Spleen (tissue), 11 donors: ENCODE measurements at regions not wholly inside any gene's neighbourhood (a gene's known extent, or its start where the extent isn't known, plus 50 kb on each side); places are given as distances from the start of the nearest gene placed in this dataset.
"Not testable (repeated sequence)": the region's sequence is repeated elsewhere in the genome, so short reads cannot be mapped to it uniquely, and the experiment has no call there.

Experiments
- DNase-seq: peaks from one replicate; pipeline ENCODE4 v3.0.0-alpha.2; 2020
- H3K27ac ChIP-seq, 8 donors: fragments of 200-600 bp; sonication (generic) in 7 of 8; 1 replicate in 4 of 8; 2 replicates in 4 of 8; pipeline versions ENCODE4 v1.5.0 to v1.8.0; 2016 to 2021; ENCODE audit warnings: inconsistent platforms in 4 of 8, mild to moderate bottlenecking in 4 of 8, moderate library complexity in 1 of 8
- H3K27me3 ChIP-seq, 7 donors: fragments of 200-600 bp; sonication (generic) in 6 of 7; replicated peaks in 1 of 7; 1 replicate in 4 of 7; 2 replicates in 3 of 7; pipeline versions ENCODE4 v1.5.0 to v1.8.0; 2016 to 2021; ENCODE audit warnings: inconsistent platforms in 3 of 7, mild to moderate bottlenecking in 1 of 7
- H3K36me3 ChIP-seq, 6 donors: fragments of 200-600 bp; sonication (generic) in 5 of 6; 1 replicate in 4 of 6; 2 replicates in 2 of 6; pipeline versions ENCODE4 v1.5.0 to v1.8.0; 2016 to 2021; ENCODE audit warnings: inconsistent platforms in 2 of 6
- H3K4me1 ChIP-seq, 6 donors: fragments of 200-600 bp; sonication (generic) in 5 of 6; 1 replicate in 3 of 6; 2 replicates in 3 of 6; pipeline versions ENCODE4 v1.5.0 to v1.8.0; 2016 to 2021; ENCODE audit warnings: inconsistent platforms in 3 of 6
- H3K4me3 ChIP-seq, 8 donors: fragments of 200-600 bp; sonication (generic) in 7 of 8; 1 replicate in 4 of 8; 2 replicates in 4 of 8; pipeline versions ENCODE4 v1.5.0 to v1.8.0; 2016 to 2021; ENCODE audit warnings: inconsistent platforms in 4 of 8, mild to moderate bottlenecking in 4 of 8, moderate library complexity in 2 of 8
- H3K9me3 ChIP-seq, 8 donors: fragments of 200-600 bp; sonication (generic) in 7 of 8; 1 replicate in 4 of 8; 2 replicates in 4 of 8; pipeline versions ENCODE4 v1.5.0 to v1.8.0; 2016 to 2021; ENCODE audit warnings: inconsistent platforms in 4 of 8
- POLR2A ChIP-seq, 3 donors: fragments of 450-650 bp; IDR thresholded peaks; one replicate each; pipeline ENCODE4 v1.5.1; 2017; ENCODE audit warnings: antibody characterized with exemption in 3 of 3, mild to moderate bottlenecking in 1 of 3
- POLR2AphosphoS5 ChIP-seq, 3 donors: sonication (generic); formaldehyde crosslinking; IDR thresholded peaks; one replicate each; pipeline ENCODE4 v1.5.1; 2017; ENCODE audit warnings: antibody characterized with exemption in 3 of 3
- WGBS, 5 donors: extraction: QIAGEN DNeasy Blood & Tissue Kit in 3 of 5; methylation state at CpG; one replicate each; pipeline versions ENCODE4 v1.1.5 to v1.1.7; 2013 to 2018; 5-methylcytosine and 5-hydroxymethylcytosine counted together
- intact Hi-C: fragments of 100-400 bp; cut with DNase I; formaldehyde crosslinking; loops from one replicate; pipeline ENCODE4 v1.15.0; 2023; ENCODE audit warnings: low total_unique reads
- TF ChIP-seq, protein P1 (sequence below), 11 experiments: fragments of 200-600 bp in 7 of 11; fragments of 450-650 bp in 4 of 11; sonication (generic) in 4 of 11; IDR thresholded peaks in 8 of 11; conservative IDR thresholded peaks in 3 of 11; 1 replicate in 7 of 11; 2 replicates in 4 of 11; pipeline versions ENCODE4 v1.4.0 to v1.8.0; 2016 to 2021; ENCODE audit warnings: antibody characterized with exemption in 11 of 11, inconsistent platforms in 4 of 11, mild to moderate bottlenecking in 1 of 11
- donor health status: healthy with polysubstance abuse.
- donor health status: DM: no; HTN: no; CAD: no; lungs with moderate emphysema.
- donor health status: DM: no; HTN: no; CAD: no.
- donor health status: Bipolar disorder and iron deficiency.
- donor health status: healthy.
- donor health status: DM: no; HTN: no; CAD: no.
- donor health status: DM: yes; HTN: yes; CAD: no.

DNA sequence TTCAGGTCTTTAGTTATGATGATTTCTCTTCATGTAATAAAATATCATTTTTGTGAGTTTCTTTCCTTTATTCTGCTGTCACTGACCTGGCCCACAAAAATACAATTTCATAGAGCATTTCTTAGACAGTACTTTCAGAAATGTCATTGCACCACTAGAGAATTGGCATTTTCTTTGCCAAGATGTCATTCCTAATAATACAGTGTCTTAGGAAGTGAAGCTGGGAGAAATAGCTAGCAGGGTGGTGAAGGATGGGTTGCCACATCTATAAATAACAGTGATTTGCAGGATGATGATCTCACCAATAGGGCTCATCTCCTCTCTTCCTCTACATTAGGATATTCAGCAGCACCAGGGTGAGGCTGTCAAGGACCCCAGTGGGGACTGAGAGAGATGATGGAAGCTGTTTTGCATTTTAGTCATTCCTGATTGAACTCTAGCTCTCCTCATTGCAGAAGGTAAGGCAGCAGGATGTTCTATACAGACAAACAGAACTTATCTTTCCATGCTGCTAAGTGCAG, 452.1 kb downstream of the NXPH1 start:
- peaks cover 0 to 26% (median 2%) of the 10 kb centered on the region in 8 donors for H3K9me3 ChIP-seq
- no peak overlapping the region for H3K27ac ChIP-seq
- DNase-seq = no peak
- no peaks in the 10 kb centered on the region for H3K4me1 ChIP-seq
- no peak overlapping the region for H3K4me3 ChIP-seq
- no peak for TF ChIP-seq POLR2A (IDR thresholded peaks at IDR 0.05)
- TF ChIP-seq, protein P1, sequence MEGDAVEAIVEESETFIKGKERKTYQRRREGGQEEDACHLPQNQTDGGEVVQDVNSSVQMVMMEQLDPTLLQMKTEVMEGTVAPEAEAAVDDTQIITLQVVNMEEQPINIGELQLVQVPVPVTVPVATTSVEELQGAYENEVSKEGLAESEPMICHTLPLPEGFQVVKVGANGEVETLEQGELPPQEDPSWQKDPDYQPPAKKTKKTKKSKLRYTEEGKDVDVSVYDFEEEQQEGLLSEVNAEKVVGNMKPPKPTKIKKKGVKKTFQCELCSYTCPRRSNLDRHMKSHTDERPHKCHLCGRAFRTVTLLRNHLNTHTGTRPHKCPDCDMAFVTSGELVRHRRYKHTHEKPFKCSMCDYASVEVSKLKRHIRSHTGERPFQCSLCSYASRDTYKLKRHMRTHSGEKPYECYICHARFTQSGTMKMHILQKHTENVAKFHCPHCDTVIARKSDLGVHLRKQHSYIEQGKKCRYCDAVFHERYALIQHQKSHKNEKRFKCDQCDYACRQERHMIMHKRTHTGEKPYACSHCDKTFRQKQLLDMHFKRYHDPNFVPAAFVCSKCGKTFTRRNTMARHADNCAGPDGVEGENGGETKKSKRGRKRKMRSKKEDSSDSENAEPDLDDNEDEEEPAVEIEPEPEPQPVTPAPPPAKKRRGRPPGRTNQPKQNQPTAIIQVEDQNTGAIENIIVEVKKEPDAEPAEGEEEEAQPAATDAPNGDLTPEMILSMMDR (IDR thresholded peaks at IDR 0.05 in 8 of 11, conservative IDR thresholded peaks at IDR 0.05 in 3 of 11) = no peak
- TF ChIP-seq POLR2AphosphoS5 (IDR thresholded peaks at IDR 0.05) = no peak
- H3K36me3 ChIP-seq = no peaks in the 10 kb centered on the region
- H3K27me3 ChIP-seq = no peaks in the 10 kb centered on the region
- intact Hi-C loops = no loop called here

GRCh38 chr7:8890346-8890745, 456.9 kb downstream of the NXPH1 start:
- intact Hi-C loops, H3K4me3 ChIP-seq, H3K4me1 ChIP-seq, H3K27me3 ChIP-seq, H3K36me3 ChIP-seq, H3K27ac ChIP-seq, DNase-seq: not testable (repeated sequence)
- 90 to 96% (median 93%) methylated on average over 10 to 30 of the region's 30 CpGs for WGBS, 5 donors
- peaks cover 0 to 37% (median 6%) of the 10 kb centered on the region in 8 donors for H3K9me3 ChIP-seq

DNA sequence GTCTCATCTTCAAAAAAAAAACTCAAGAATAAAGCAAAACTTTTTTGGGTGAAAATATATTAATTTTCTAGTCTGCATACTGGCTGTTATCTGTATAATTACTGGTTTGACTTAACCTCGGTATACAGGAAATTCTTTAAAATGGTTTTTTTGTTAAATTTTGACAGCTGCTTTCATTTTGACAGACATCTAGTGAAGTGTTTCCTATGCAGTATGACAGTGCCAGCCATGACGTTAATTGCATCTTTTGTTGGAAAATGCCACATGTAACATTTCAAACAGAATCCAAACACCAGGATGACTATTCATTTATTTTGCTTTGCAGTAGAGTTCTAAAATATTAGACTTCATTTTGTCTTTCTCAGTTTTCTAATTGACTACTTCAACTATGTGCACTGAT, 460.4 kb downstream of the NXPH1 start:
- DNase-seq = no peak
- H3K4me3 ChIP-seq = no peak overlapping the region
- H3K36me3 ChIP-seq = no peaks in the 10 kb centered on the region
- TF ChIP-seq POLR2AphosphoS5 (IDR thresholded peaks at IDR 0.05) (no peak), POLR2A (IDR thresholded peaks at IDR 0.05) (no peak)
- TF ChIP-seq, protein P1 (IDR thresholded peaks at IDR 0.05 in 8 of 11, conservative IDR thresholded peaks at IDR 0.05 in 3 of 11) = no peak
- peaks cover 0 to 23% (median 7%) of the 10 kb centered on the region in 8 donors for H3K9me3 ChIP-seq
- WGBS, 5 donors = 13 to 54% (median 16%) methylated on average over 2 of the region's 2 CpGs
- H3K27ac ChIP-seq = no peak overlapping the region
- H3K4me1 ChIP-seq = no peaks in the 10 kb centered on the region
- H3K27me3 ChIP-seq = no peaks in the 10 kb centered on the region
- intact Hi-C loops = no loop called here

DNA sequence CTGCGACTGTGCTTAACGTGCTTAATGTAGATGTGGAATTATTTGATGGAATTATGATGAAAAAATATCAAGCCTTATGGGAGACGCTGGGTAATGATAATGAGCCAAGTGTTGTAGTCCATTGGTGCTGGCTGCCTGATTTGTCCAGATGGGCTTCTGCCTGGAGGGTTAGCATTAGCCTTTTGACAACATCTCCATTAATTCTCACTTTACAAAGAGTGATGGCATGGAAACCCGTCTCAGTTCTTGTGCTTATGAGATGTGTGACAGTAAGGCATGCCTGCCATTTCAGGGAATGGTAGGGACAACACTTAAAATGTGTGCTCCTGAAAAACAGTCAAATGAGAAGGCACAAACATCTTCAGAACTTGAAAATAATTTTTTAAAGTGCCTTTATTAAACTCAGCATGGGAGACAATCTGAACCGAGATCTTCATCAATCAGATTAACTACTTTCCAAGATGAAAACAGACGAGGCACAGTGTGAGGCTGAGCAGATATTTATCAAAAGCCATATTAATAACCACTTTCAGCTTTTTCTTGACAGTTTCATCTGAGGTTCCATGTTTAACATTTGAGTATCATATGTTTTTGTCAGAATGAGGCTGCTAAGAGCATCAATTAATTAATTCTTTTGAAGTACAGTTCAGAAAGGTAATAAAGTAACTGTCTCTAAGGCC, 473.1 kb downstream of the NXPH1 start:
- WGBS, 5 donors = 68 to 84% (median 77%) methylated on average over 6 of the region's 6 CpGs
- Histone ChIP-seq H3K27me3 (no peaks in the 10 kb centered on the region), H3K4me3 (no peak overlapping the region), H3K4me1 (no peaks in the 10 kb centered on the region), H3K9me3 (no peaks in the 10 kb centered on the region), H3K36me3 (no peaks in the 10 kb centered on the region), H3K27ac (no peak overlapping the region)
- DNase-seq = no peak
- intact Hi-C loops = no loop called here
- TF ChIP-seq, protein P1 (IDR thresholded peaks at IDR 0.05 in 8 of 11, conservative IDR thresholded peaks at IDR 0.05 in 3 of 11) = no peak
- TF ChIP-seq POLR2AphosphoS5 (IDR thresholded peaks at IDR 0.05) (no peak), POLR2A (IDR thresholded peaks at IDR 0.05) (no peak)
